SK-N-SH (cell line): ENCODE measurements at regions not wholly inside any gene's neighbourhood (a gene's known extent, or its start where the extent isn't known, plus 50 kb on each side); places are given as distances from the start of the nearest gene placed in this dataset.

ENCODE experiments used
- CTCF ChIA-PET: fragments of 300-600, 350-600 bp; formaldehyde crosslinking; extraction: SDS; loops from one replicate; lab custom pipeline; 2021; lab: Yijun Ruan, JAX
- POLR2A ChIA-PET: fragments of 350-600 bp; sonication (Branson Sonifier 250); formaldehyde crosslinking; extraction: SDS; loops from one replicate; lab custom pipeline; 2020; ENCODE audit warnings: antibody characterized with exemption, inconsistent platforms; lab: Yijun Ruan, JAX
- DNase-seq: peaks from one replicate; pipeline ENCODE4 v3.0.0; 2012
- H2AFZ ChIP-seq: fragments of 200-600 bp; sonication (generic); 2 replicates; pipeline ENCODE4 v1.8.1; 2016; ENCODE audit warnings: antibody characterized with exemption, mild to moderate bottlenecking, low read depth
- H3F3A ChIP-seq: fragments of 200-600 bp; sonication (generic); replicated peaks from 2 replicates; pipeline ENCODE3; 2016; ENCODE audit warnings: antibody characterized with exemption, mild to moderate bottlenecking; ENCODE audit not compliant: insufficient read depth
- H3K27ac ChIP-seq, 2 experiments: fragments of 200-500 bp in 1 of 2; fragments of 200-600 bp in 1 of 2; sonication (Bioruptor generic) in 1 of 2; sonication (generic), shearing (Covaris generic) in 1 of 2; 2 replicates each; pipeline versions ENCODE4 v1.5.1 to v1.6.1; 2014 to 2016; ENCODE audit warnings: low read depth in 2 of 2, inconsistent platforms in 1 of 2, low read length in 1 of 2, mild to moderate bottlenecking in 1 of 2, mixed read lengths in 1 of 2
- H3K27me3 ChIP-seq: fragments of 200-600 bp; sonication (generic), shearing (Covaris generic); 2 replicates; pipeline ENCODE4 v1.6.1; 2016; ENCODE audit warnings: mixed run types; ENCODE audit not compliant: insufficient read depth
- H3K36me3 ChIP-seq, 2 experiments: fragments of 200-500 bp in 1 of 2; fragments of 200-600 bp in 1 of 2; sonication (Bioruptor generic) in 1 of 2; sonication (generic) in 1 of 2; replicated peaks in 1 of 2; 2 replicates each; pipeline versions ENCODE3 to v1.5.1; 2014 to 2016; ENCODE audit warnings: low read length in 1 of 2, mild to moderate bottlenecking in 1 of 2; ENCODE audit not compliant: insufficient read depth in 2 of 2, control insufficient read depth in 1 of 2
- H3K4me1 ChIP-seq, 2 experiments: fragments of 200-500 bp in 1 of 2; fragments of 200-600 bp in 1 of 2; sonication (Bioruptor generic) in 1 of 2; sonication (generic), shearing (Covaris generic) in 1 of 2; 2 replicates each; pipeline versions ENCODE4 v1.5.1 to v1.6.1; 2014 to 2016; ENCODE audit warnings: low read depth in 1 of 2, low read length in 1 of 2, mixed run types in 1 of 2; ENCODE audit not compliant: insufficient read depth in 2 of 2, control insufficient read depth in 1 of 2
- H3K4me2 ChIP-seq: fragments of 200-600 bp; sonication (generic), shearing (Covaris generic); 2 replicates; pipeline ENCODE4 v1.6.1; 2017; ENCODE audit warnings: mixed run types
- H3K4me3 ChIP-seq, 2 experiments: fragments of 200-500 bp in 1 of 2; fragments of 200-600 bp in 1 of 2; sonication (Bioruptor generic) in 1 of 2; sonication (generic), shearing (Covaris generic) in 1 of 2; 2 replicates each; pipeline versions ENCODE4 v1.5.1 to v1.8.1; 2014 to 2016; ENCODE audit warnings: low read depth in 2 of 2, inconsistent platforms in 1 of 2, low read length in 1 of 2, mild to moderate bottlenecking in 1 of 2, mixed read lengths in 1 of 2, moderate library complexity in 1 of 2
- H3K79me2 ChIP-seq: fragments of 200-600 bp; sonication (generic); 2 replicates; pipeline ENCODE4 v1.8.1; 2017; ENCODE audit warnings: mild to moderate bottlenecking; ENCODE audit not compliant: insufficient read depth
- H3K9ac ChIP-seq: fragments of 200-600 bp; sonication (generic); 2 replicates; pipeline ENCODE4 v1.6.1; 2017; ENCODE audit warnings: mixed run types
- H3K9me2 ChIP-seq: fragments of 200-600 bp; sonication (generic); 2 replicates; pipeline ENCODE4 v1.6.1; 2017; ENCODE audit warnings: mixed run types
- H3K9me3 ChIP-seq: fragments of 200-600 bp; sonication (generic); 2 replicates; pipeline ENCODE4 v1.6.1; 2017; ENCODE audit warnings: mixed run types, mild to moderate bottlenecking, moderate library complexity
- H4K20me1 ChIP-seq: fragments of 200-600 bp; sonication (generic); 2 replicates; pipeline ENCODE4 v1.6.1; 2017; ENCODE audit warnings: mild to moderate bottlenecking, mixed run types; ENCODE audit not compliant: insufficient read depth
- CHD2 ChIP-seq: fragments of 150-350 bp; IDR thresholded peaks from 2 replicates; pipeline ENCODE4 v1.6.1; 2018; ENCODE audit warnings: low read length; ENCODE audit not compliant: partially characterized antibody
- EZH2phosphoT487 ChIP-seq: fragments of 200-600 bp; sonication (generic); IDR thresholded peaks from 2 replicates; pipeline ENCODE4 v1.6.1; 2017; ENCODE audit warnings: low read depth, mixed run types, mild to moderate bottlenecking, antibody characterized with exemption, moderate library complexity, borderline replicate concordance
- FOXM1 ChIP-seq: IDR thresholded peaks from 2 replicates; pipeline ENCODE4 v1.4.0; 2012; ENCODE audit warnings: low read depth, mild to moderate bottlenecking
- NRF1 ChIP-seq: IDR thresholded peaks from 2 replicates; pipeline ENCODE4 v1.6.1; 2012; ENCODE audit warnings: low read depth, mild to moderate bottlenecking, low read length
- POLR2AphosphoS5 ChIP-seq: IDR thresholded peaks from 2 replicates; pipeline ENCODE4 v1.6.1; 2012; ENCODE audit warnings: low read depth, low read length
- TCF12 ChIP-seq: IDR thresholded peaks from 2 replicates; pipeline ENCODE4 v1.4.0; 2012
- WGBS: methylation state at CpG from one replicate; pipeline ENCODE4 v1.1.6; 2017; ENCODE audit warnings: low lambda C conversion rate; 5-methylcytosine and 5-hydroxymethylcytosine counted together
- TF ChIP-seq, protein P1 (sequence below): IDR thresholded peaks from 2 replicates; pipeline ENCODE4; 2012
- TF ChIP-seq, protein P2 (sequence below): fragments of 150-350 bp; IDR thresholded peaks from 2 replicates; pipeline ENCODE4 v1.6.1; 2016; ENCODE audit warnings: mild to moderate bottlenecking, low read depth, low read length

DNA sequence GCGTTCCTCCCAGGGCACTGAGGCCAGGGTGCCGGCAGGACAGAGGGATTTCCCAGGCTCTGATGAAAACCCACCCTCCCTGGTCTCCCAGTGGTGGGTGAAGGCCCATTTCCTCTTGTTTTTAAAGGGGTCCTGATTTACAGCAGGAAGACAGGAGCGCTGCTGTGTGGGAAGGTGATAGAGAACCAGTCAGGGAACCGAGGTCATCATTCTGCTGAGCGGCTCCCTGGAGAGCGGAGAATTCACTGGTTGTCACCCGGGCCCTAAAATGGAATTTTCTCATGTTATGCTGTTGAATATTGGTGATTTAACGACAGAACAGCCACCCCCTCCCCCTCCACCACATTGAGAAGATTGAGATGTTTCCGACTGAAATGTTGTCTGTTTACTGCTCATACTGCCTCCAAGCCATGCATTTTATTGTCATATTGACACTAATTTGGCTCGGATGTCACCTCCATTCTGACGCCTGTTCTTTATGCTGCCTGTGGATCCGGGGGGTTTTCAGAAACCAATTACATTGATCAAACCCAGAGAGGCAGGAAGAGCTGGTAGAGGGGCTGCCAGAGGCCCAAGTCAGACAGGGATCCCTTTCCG is 225.2 kb downstream of the GLI2 start:
- Histone ChIP-seq H3K27me3 (no peaks in the 10 kb centered on the region), H2AFZ (no peak overlapping the region), H3K4me1 (peaks cover 0 to 35% of the 10 kb centered on the region in 2 experiments; a peak in 1 of 4 replicates), H4K20me1 (no peaks in the 10 kb centered on the region), H3K79me2 (no peaks in the 10 kb centered on the region), H3F3A (no peaks in the 10 kb centered on the region), H3K4me2 (no peak overlapping the region), H3K36me3 (no peaks in the 10 kb centered on the region), H3K9ac (no peak overlapping the region), H3K4me3 (no peak overlapping the region), H3K9me2 (no peaks in the 10 kb centered on the region), H3K9me3 (no peaks in the 10 kb centered on the region), H3K27ac (no peak overlapping the region)
- TF ChIP-seq CHD2 (no peak), NRF1 (no peak), POLR2AphosphoS5 (no peak), EZH2phosphoT487 (no peak), FOXM1 (no peak)
- TF ChIP-seq, protein P1, sequence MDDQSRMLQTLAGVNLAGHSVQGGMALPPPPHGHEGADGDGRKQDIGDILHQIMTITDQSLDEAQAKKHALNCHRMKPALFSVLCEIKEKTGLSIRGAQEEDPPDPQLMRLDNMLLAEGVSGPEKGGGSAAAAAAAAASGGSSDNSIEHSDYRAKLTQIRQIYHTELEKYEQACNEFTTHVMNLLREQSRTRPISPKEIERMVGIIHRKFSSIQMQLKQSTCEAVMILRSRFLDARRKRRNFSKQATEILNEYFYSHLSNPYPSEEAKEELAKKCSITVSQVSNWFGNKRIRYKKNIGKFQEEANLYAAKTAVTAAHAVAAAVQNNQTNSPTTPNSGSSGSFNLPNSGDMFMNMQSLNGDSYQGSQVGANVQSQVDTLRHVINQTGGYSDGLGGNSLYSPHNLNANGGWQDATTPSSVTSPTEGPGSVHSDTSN: no peak
- CTCF ChIA-PET: interaction anchor here (1.2 to 2.8 kb wide), 2 partner anchors 110 to 265 kb away, joined by 4 to 10 read pairs; no protein-coding TSS in a partner anchor
- WGBS: 94% methylated on average over 13 of the region's 13 CpGs
- POLR2A ChIA-PET: interaction anchor here (1.0 kb wide), 1 partner anchor 15 kb away, joined by 4 read pairs; no protein-coding TSS in a partner anchor
- no peak for DNase-seq

DNA sequence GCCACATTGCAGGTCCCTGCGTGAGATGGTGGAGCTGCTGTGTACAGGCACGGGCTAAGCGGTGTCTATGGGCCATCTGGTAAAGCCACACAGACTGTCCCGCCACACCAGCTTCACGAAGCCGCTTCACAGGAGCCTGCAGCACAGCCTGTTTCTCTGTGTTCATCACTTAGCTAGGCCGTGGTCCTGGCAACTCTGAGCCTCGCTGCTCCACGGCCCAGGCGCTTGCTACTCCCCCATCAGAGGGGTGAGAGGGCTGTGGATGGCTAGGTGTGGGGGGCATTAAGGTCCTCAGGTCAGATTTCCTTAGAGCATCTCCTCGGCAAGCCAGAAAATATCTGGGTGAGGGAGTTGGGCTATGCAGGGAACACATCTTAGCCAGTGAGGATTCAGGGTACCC is 225.7 kb downstream of the GLI2 start:
- TF ChIP-seq FOXM1: no peak
- no peak for TF ChIP-seq TCF12
- TF ChIP-seq, protein P2, sequence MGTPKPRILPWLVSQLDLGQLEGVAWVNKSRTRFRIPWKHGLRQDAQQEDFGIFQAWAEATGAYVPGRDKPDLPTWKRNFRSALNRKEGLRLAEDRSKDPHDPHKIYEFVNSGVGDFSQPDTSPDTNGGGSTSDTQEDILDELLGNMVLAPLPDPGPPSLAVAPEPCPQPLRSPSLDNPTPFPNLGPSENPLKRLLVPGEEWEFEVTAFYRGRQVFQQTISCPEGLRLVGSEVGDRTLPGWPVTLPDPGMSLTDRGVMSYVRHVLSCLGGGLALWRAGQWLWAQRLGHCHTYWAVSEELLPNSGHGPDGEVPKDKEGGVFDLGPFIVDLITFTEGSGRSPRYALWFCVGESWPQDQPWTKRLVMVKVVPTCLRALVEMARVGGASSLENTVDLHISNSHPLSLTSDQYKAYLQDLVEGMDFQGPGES: no peak
- POLR2A ChIA-PET: interaction anchor here (0.5 to 1.0 kb wide), 2 partner anchors 9 to 16 kb away, joined by 3 to 4 read pairs; no protein-coding TSS in a partner anchor
- Histone ChIP-seq H3K9ac (no peak overlapping the region), H2AFZ (no peak overlapping the region), H3K36me3 (no peaks in the 10 kb centered on the region), H3K79me2 (no peaks in the 10 kb centered on the region), H3K9me3 (no peaks in the 10 kb centered on the region), H3F3A (no peaks in the 10 kb centered on the region), H3K27ac (no peak overlapping the region), H3K4me1 (peaks cover 0 to 35% of the 10 kb centered on the region in 2 experiments; a peak in 1 of 4 replicates), H4K20me1 (no peaks in the 10 kb centered on the region), H3K9me2 (no peaks in the 10 kb centered on the region), H3K4me3 (no peak overlapping the region), H3K27me3 (no peaks in the 10 kb centered on the region), H3K4me2 (no peak overlapping the region)
- 70% methylated on average over 10 of the region's 11 CpGs for WGBS
- CTCF ChIA-PET: interaction anchor here (1.1 to 1.2 kb wide), 2 partner anchors 14 to 110 kb away, joined by 3 to 4 read pairs; no protein-coding TSS in a partner anchor
- DNase-seq: no peak
